PC-3 (cell line): ENCODE measurements at regions not wholly inside any gene's neighbourhood (a gene's known extent, or its start where the extent isn't known, plus 50 kb on each side); places are given as distances from the start of the nearest gene placed in this dataset.

ENCODE experiments used
- EZH2 ChIP-seq: fragments of 300-600 bp; sonication (generic); IDR thresholded peaks from one replicate; pipeline ENCODE4 v1.6.1; 2017; ENCODE audit warnings: antibody characterized with exemption, mild to moderate bottlenecking, low read length; ENCODE audit not compliant: unreplicated experiment
- EZH2phosphoT487 ChIP-seq: fragments of 300-600 bp; sonication (generic); IDR thresholded peaks from 2 replicates; pipeline ENCODE4 v1.6.1; 2018; ENCODE audit warnings: mild to moderate bottlenecking, antibody characterized with exemption, low read length, borderline replicate concordance
- TF ChIP-seq, protein P1 (sequence below): fragments of 300-600 bp; sonication (generic); conservative IDR thresholded peaks from 2 replicates; pipeline ENCODE4 v1.5.1; 2017; ENCODE audit warnings: antibody characterized with exemption, low read depth, mild to moderate bottlenecking, low read length

- TF ChIP-seq, protein P1, sequence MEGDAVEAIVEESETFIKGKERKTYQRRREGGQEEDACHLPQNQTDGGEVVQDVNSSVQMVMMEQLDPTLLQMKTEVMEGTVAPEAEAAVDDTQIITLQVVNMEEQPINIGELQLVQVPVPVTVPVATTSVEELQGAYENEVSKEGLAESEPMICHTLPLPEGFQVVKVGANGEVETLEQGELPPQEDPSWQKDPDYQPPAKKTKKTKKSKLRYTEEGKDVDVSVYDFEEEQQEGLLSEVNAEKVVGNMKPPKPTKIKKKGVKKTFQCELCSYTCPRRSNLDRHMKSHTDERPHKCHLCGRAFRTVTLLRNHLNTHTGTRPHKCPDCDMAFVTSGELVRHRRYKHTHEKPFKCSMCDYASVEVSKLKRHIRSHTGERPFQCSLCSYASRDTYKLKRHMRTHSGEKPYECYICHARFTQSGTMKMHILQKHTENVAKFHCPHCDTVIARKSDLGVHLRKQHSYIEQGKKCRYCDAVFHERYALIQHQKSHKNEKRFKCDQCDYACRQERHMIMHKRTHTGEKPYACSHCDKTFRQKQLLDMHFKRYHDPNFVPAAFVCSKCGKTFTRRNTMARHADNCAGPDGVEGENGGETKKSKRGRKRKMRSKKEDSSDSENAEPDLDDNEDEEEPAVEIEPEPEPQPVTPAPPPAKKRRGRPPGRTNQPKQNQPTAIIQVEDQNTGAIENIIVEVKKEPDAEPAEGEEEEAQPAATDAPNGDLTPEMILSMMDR, result no peak
- TF ChIP-seq EZH2, result no peak
- no peak for TF ChIP-seq EZH2phosphoT487
Observed at GRCh38 chr4:114263233-114263632, 283.8 kb upstream of the ARSJ start.
